HG02885 (cell line): ENCODE measurements at regions not wholly inside any gene's neighbourhood (a gene's known extent, or its start where the extent isn't known, plus 50 kb on each side); places are given as distances from the start of the nearest gene placed in this dataset.

Experiments used
- ATAC-seq: cut with Tn5 transposase; IDR thresholded peaks from one replicate; pipeline ENCODE4 v1.9.1; 2021; ENCODE audit warnings: mild to moderate bottlenecking; ENCODE audit not compliant: unreplicated experiment, poor library complexity

DNA sequence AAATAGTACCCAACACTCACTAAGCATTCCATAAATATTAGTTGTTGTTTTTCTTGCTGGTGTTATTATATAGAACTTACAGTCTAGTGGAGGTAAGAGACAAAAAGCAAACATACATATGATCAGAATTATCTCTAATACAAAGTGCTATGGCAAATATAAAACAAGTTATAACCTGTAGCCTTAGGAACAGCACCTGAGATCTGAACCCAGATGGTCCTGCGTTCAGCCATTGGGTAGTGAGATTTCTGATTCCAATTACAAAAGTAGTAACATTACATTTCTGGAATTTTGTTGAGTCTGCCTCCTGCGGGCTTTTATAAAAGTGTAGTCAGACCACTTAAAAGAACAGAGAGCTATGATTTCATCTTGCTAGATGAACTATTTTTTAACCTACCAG lies 242.9 kb upstream of the ZNF462 start:
- ATAC-seq = no peak

DNA sequence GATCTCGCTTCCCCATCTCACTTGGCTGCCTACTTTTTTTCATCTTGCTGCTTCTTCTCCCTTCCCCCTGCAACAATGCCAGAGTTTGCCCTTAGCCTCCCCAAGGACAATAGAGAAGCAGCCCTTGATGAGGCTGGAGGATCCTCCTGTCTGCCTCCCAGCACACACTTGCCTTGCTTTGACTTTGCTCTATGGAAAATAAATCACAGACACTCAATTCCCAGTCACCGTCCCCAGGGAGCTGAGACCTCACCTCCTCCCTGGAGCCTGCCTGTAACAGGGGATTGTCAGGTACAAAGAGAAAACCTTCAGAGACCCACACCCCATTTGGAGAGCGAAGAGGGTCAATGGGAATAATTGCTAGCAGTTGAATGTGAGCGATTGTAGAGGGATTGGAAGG lies 242.1 kb upstream of the ZNF462 start:
- ATAC-seq = no peak

DNA sequence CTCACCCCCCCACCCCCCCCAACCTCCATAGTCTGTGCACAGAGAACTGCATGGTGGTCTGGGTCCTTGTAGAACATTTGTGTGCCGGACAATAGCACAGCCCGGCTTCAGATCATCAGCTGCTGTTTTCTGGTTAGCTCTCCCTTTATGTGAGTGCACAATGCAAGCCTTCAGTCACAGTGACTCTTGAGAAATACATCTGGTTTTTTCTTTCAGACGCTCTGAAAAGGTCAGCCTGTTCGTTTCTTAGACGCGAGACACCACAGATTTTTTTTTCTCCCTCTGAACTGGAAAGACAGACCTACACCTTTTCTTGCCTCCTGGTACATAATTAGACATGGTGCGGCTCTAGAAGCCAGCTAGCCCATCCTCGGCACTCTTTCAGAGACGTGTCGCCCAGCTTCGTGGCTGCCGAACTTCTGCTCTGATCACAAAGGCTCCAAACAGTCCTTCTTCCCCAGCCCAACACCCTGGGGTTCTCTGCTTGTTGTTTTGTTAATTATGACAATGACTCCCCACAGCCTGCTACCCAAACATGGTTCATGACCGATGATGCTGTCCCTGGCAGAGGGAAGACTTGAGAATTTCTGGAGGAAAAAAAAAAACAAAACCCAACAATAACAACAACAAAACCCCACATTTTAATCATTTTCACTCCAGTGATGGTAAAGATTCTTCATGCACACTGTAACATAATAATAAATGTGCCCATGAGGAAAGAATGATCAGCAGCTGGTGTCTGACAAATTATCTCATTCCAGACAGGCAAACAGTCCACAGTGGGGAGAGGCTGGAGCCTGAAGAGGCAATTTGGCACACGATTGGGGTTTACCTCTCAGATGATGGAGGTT lies 241.4 kb upstream of the ZNF462 start:
- ATAC-seq = no peak

DNA sequence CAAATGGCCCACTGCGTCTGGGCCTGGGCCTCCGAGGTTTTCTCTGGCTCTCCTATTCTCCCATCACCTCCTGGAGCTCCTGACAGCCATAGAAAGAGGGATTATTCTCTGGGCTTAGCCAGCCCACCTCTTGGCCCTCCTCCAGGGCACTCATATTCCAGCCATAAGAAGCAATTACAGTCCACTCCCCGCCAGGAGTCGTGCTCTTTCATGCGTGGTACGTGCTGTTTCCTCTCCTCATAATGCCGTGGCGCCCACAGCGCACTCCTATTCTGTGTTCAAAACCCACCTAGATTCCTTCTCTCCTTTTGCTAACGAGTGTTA lies 240.8 kb upstream of the ZNF462 start:
- ATAC-seq = no peak

DNA sequence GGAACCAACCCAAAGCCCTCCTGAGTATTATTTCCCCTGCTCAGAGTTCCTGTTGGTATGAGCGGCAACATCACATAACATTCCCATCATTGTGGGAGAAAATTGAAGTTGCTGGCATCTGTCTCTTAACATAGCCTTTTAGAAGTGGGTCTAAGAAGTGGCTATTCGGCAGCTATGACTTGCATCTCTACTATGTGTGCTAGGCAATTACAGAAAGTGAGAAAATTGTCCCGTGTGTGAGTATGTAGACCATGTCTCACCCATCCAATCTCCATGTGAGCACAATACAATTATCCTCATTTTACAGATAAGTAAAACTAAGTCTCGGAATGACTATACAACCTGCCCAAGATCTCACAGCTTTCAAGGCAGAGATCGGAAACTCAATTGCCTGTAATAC lies 239.4 kb upstream of the ZNF462 start:
- no peak for ATAC-seq

DNA sequence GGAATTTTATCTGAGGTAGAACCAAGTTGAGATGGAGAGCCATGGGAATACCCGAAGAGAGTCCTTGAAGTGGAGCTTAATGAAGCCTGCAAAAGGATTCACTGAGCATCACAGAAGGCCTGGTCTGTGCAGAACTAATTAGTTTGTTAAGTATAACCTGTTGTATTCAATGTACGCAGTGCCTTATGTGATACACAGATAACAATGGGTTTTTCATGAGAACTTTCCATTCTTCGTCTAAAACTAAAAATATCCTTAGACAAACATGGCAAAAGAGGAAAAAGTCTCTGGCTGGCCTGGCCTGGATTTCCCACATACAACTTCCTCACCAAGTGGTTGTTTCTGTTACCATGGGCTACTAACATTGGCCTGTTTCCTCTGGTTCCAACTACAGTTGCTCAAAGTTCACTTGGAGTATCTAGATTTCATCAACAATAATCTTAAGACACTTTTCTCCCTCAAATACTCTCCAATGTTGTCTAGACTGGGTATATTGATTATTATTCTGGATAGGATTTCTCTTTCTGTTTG lies 237.6 kb upstream of the ZNF462 start:
- no peak for ATAC-seq

DNA sequence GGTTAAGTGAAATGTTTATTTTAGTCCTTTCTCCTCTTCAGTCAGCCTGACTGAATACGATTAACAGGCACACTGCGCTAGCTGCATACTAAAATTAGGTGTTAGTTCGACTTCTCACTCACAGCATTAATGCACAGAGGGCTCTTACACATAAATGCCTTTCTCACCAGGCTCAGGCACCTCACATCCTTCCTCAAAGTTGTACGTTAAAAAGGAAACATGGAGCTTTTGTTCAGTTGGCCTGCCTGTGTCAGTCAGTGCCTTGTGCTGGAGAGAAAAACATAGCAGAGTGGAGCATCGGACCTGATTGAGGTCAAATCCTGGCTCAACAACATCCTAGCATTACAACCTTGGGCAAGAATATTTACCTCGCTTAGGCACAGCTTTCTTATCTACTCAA lies 236.0 kb upstream of the ZNF462 start:
- no peak for ATAC-seq

DNA sequence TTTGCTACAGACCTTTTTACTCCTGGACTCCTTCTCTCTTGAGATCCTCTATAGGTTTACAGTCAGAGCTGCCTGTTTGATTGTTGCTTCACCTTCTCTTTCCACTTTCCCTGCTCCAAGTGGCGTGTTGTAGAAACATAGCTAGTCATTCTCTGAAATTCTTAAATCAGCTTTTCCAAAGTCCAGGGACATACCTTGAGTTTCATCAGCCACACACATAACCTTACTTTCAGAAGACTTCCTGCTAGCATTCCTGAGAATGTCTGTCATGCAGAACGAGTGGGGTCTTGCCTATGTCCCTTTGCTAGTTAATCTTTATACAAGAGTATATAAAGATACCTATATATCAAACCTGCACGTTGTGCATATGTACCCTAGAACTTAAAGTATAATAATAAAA lies 230.3 kb upstream of the ZNF462 start:
- no peak for ATAC-seq

DNA sequence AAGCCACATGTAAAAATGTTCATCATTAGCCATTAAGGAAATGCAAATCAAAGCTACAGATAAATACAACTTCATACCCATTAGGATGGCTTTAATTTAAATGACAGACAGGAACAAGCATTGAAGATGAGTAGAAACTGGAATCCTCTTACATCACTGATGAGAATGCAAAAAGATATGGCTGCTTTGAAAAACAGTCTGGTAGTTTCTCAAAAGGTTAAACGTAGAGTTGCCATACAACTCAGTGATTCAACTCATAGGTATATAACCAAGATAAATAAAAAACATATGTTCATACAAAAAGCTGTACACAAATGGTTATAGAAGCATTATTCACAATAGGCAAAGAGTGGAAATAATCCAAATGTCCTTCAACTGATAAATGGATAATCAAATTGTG lies 228.8 kb upstream of the ZNF462 start:
- no peak for ATAC-seq

DNA sequence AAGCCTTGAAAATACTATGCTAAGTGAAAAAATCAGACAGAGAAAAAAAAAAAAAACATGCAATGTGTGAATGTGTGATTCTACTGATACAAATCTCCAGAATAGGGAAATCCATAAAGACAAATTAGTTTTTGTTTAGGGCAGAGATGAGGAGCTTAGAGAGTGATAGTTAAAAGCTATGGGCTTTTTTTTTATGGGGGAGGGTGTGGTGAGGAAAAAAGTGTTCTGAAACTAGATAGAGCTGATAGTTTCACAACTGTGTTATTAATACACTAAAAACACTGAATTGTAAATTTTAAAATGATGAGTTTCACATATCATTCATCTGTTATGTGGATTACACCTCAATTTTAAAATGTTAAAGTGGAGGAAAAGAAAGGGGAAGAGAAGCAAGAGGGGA lies 228.3 kb upstream of the ZNF462 start:
- ATAC-seq = no peak

DNA sequence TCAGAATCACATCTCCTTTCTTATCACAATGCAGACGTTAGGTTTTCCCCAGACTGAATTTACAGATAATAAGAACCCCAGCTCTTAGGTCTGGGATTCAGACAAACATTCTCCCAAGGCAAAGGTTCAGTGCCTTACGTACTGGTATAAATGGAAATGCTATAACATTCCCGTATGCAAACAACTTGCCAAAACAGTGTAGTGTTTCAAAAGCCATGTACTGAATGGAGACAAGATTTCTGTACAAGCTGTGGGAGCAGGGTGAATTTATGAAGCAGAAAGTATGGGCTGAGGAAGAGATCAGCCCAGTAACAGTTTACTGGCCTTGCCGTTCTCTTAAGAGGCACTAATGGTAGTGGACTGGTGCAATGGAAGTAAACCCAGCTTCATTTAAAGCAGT lies 225.5 kb upstream of the ZNF462 start:
- ATAC-seq = no peak

DNA sequence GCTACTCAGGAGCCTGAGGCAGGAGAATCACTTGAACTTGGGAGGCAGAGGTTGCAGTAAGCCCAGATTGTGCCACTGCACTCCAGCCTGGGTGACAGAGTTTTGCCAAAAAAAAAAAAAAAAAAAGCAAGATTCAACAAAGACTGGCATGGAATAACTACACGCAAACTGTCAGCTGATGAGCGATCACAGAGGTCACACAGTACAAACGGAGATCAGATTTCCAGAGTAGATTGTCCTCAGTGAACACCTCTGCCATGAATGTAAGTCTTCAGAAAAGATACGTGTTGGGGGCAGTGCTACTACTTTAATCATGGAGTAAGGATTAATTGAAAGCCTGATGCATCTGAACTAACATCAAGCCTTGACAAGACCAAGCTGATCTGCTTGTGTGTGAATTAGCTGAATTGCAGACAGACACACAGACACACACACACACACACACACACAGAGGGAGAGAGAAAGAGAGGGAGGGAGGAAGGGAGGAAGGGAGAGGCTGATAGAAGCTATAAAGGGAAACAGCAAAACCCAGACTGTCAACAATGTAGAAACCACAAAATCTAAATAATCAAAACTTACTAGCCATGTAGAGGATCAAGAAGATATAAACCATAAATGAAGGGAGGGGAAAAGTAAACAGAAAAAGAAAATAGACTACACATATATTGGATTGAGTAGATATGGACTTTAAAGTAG lies 222.9 kb upstream of the ZNF462 start:
- ATAC-seq = no peak

DNA sequence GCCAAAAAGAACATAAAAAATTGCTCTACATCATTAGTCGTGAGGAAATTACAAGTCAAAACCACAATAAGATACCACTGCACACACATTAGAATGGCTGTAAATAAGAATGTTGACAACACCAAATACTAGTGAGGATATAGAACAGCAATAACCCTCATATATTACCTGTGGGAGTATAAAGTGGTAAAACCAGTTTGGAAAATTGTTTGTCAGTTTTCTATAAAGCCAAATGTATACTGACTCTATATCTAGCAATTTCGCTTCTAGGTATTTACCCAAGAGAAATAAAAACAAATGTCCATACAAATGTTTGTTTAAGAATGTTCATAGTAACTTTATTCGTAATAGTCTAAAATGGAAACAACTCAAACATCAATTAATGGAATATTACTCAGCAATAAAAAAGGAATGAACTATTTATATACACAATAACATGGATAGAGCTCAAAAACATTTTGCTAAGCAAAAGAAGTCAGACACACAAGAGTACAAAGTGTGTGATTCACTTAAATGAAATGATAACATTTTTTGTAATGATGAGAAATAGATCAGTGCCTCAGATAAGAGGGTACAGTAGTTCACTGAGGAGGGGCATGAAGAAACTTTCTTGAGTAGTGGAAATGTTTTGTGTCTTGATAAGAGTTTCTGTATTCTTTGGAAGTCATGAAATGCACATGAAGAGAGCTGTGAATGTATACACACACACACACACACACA lies 219.6 kb upstream of the ZNF462 start:
- no peak for ATAC-seq

DNA sequence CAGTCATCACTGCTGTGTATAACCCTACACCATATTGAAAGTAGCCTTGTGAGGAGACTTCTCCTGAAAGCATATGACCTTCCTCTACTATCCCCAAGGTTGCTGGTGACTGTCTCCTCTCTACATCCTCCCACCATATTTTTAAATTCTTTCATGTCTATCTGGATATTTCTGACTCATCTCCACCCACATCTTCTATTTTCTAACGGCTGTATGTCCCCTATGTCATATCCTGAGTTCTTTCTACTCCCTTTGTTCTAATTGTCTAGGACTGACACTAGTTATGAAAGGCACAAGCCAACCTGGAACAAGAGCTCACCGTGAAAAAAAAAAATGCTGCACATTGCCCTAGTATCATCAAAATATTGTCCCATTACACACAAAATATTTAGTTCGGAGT lies 218.3 kb upstream of the ZNF462 start:
- no peak for ATAC-seq

DNA sequence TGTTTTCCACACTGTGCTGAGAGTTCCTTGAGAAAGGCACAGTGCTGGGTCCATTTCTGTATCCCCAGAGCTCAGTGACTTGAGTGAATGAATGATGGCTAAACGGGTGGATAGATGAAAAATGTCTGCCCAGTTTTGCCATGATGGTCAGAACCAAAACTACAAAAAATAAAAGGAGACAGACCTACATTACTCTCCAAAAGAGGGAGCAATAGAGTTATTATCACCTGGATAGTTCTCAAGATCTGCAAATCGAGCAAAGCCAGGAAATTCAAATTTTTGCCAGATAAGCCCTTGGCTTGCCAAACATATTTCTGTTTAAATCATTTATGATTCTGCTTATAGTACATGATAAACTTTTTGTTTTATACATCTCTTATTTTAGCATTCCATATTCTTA lies 214.2 kb upstream of the ZNF462 start:
- no peak for ATAC-seq

DNA sequence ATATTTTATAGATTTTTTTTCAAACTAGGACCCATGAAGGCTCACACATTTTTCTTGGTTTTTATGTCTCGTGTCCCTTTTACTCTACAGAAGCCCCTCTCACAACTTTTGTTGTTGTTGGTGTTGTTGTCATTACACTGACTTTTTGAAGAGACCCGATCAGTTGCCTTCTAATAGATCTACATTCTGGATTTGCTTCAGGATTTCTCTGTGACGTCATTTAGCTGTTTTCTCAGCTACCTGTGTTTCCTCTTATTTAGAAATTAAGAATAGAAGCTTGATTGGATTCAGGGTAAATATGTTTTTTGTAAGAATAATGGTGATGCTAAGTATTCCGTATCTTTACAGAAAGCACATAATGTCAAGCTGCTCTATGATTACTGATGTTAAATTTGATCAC lies 213.3 kb upstream of the ZNF462 start:
- ATAC-seq = no peak

DNA sequence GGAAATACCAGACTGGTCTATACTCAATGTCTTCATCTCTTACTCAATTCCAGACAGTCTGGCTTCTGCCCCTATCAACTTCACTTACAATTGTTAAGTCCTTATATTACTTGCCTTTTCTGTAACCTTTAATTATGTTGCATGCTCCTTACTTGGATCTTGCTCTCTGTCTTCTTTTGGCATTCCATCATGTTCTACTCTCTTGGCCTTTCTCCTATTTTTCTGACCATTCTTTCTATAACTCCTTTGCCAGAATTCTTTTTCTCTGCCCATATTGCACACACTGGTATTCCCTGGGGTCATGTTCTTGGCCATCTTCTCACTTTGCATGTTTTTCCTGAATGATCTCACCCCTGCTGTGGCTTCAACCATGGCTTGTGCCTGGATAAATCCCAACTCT lies 209.8 kb upstream of the ZNF462 start:
- ATAC-seq = no peak

DNA sequence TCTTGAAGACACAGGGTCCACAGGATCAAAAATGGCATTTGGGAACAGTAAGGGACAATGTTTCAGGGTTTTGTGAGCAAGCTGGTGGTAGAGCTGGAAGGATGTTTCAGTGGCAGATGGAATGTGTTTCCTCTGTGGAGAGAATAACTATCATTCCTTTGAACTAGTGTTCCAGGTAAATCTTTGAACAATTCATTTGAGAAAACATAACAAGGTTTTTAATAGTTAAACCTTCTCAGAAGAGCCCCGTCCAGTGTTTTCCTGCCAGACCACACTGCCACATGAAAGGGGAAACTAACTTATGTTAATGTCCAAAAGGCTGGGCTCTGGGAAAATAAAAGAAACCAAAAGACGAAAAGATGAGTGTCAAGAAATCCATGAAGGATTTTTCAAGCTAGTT lies 207.0 kb upstream of the ZNF462 start:
- no peak for ATAC-seq

DNA sequence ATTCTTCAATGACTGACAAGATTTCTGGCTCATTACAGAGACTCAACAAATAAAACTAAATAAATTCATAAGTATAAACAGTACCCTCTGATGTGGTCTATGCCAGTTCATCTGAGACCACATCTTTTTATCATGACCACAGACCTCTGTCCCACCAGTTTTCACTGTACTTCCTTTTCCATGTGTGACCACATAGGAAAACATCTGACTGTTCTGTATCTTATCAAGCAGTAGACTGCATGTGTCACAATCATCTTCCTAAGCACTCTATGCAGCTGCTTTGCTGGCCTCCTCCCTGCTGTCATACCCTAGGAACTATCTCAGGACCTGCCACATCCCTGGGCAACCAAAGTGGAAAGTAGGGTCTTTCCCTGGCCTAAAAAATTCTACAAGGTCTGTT lies 205.0 kb upstream of the ZNF462 start:
- ATAC-seq = no peak

DNA sequence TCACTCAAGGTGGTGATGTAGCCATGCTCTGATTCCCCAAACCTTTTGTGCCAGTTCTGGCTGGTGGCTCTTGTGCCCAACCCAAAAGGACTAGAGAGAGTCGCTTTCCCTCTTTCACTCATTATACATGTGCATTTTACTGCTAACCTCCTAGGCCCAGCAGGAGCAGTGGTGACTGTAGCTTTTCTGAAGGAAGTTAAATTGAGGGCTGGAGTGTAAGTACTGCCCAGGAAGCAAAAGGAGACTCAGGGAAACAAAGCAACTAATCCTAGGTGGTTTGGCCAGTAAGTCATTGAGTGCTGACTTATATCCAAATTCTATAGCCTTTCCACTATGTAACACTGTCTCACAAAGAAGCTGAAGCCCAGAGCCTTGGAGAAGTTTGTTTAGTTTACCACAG lies 194.4 kb upstream of the ZNF462 start:
- no peak for ATAC-seq

DNA sequence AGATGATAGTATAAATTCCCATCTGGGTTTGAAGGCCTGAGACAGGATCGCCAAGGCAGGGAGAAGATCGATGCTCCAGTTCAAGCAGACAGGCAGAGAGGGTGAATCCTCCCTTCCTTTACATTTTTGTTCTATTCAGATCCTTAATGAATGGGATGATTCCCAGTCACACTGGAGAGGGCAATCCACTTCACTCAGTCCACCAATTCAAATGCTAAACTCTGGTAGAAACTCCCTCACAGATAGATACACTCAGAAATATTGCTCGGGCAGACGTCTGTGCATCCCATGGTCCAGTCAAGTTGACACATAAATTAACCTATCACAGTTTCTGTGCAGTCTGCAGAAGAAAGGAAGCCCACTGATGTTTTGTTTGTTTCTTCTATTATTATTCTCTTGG lies 193.1 kb upstream of the ZNF462 start:
- ATAC-seq = no peak
